ENCODE measurements at regions not wholly inside any gene's neighbourhood (a gene's known extent, or its start where the extent isn't known, plus 50 kb on each side); places are given as distances from the start of the nearest gene placed in this dataset.

GRCh38 chr4:110335399-110335798 lies 137.0 kb upstream of the ELOVL6 start:
- Histone ChIP-seq H3K4ac (ENCODE audit: low read depth, low read length) (no peak overlapping the region), H3K9ac (ENCODE audit: extremely low read depth, insufficient read length, low read length) (no peak overlapping the region), H3K23me2 (ENCODE audit: insufficient read length, low read depth, low read length, poor library complexity, severe bottlenecking) (no peaks in the 10 kb centered on the region), H3K79me2 (ENCODE audit: insufficient read depth, low read length) (no peaks in the 10 kb centered on the region), H3K4me2 (ENCODE audit: insufficient read depth, insufficient read length, low read length) (no peak overlapping the region), H3K4me1 (ENCODE audit: insufficient read depth, low read length) (no peaks in the 10 kb centered on the region), H3K27ac (ENCODE audit: insufficient read length, low read depth, low read length) (no peak overlapping the region), H4K20me1 (ENCODE audit: control insufficient read depth, insufficient read depth, insufficient read length) (no peaks in the 10 kb centered on the region), H2AFZ (ENCODE audit: low read length) (no peak overlapping the region), H2AK5ac (ENCODE audit: insufficient read length, low read length) (no peak overlapping the region), H2BK120ac (ENCODE audit: low read depth, low read length, poor library complexity, severe bottlenecking) (no peak overlapping the region), H3K23ac (ENCODE audit: insufficient read length, low read depth, low read length) (no peak overlapping the region), H3K27me3 (ENCODE audit: insufficient read depth, low read length) (no peaks in the 10 kb centered on the region), H4K91ac (ENCODE audit: insufficient read length, low read depth, low read length) (no peak overlapping the region), H3K14ac (ENCODE audit: insufficient read depth, low read length) (no peak overlapping the region), H2BK5ac (ENCODE audit: insufficient read length, low read length) (no peak overlapping the region), H4K8ac (replicated peaks; ENCODE audit: insufficient read length, low read depth, low read length) (no peak overlapping the region), H3T11ph (ENCODE audit: low read length) (no peak overlapping the region), H3K79me1 (ENCODE audit: insufficient read depth, low read depth, low read length, poor library complexity, severe bottlenecking) (no peaks in the 10 kb centered on the region), H3K18ac (ENCODE audit: insufficient read length, low read depth, low read length) (no peak overlapping the region), H2BK12ac (ENCODE audit: insufficient read length, low read depth, low read length) (no peak overlapping the region), H2BK15ac (ENCODE audit: low read depth, low read length) (no peak overlapping the region), H3K56ac (ENCODE audit: insufficient read length, low read depth, low read length) (no peak overlapping the region), H3K9me3 (ENCODE audit: control insufficient read depth, low read depth, low read length) (no peaks in the 10 kb centered on the region), H2BK20ac (ENCODE audit: low read depth, low read length, poor library complexity, severe bottlenecking) (no peak overlapping the region), H4K5ac (ENCODE audit: insufficient read length, low read depth, low read length) (no peak overlapping the region)
- Mint-ChIP-seq H3K9me3 (no peaks in the 10 kb centered on the region; a peak in 1 of 5 replicates), H3K27me3 (ENCODE audit: low read depth) (no peaks in the 10 kb centered on the region), H3K4me3 (no peak overlapping the region), H3K4me1 (no peaks in the 10 kb centered on the region), H3K27ac (no peak overlapping the region), H3K36me3 (ENCODE audit: insufficient read depth in 1 of 3, low read depth in 3 of 3) (no peaks in the 10 kb centered on the region; a peak in 1 of 7 replicates)
- no CpG with 5 or more reads among the region's 5 CpGs for WGBS (ENCODE audit: extremely low coverage, insufficient read length, low lambda C conversion rate)
- DNase-seq = no peak
- no peak for TF ChIP-seq CTCF (conservative IDR thresholded peaks at IDR 0.05)

Data from H9 (cell line).